WI38 (cell line): ENCODE measurements at regions not wholly inside any gene's neighbourhood (a gene's known extent, or its start where the extent isn't known, plus 50 kb on each side); places are given as distances from the start of the nearest gene placed in this dataset.
"Not testable (repeated sequence)": the region's sequence is repeated elsewhere in the genome, so short reads cannot be mapped to it uniquely, and the experiment has no call there.

ENCODE experiments used
- H3K4me3 ChIP-seq: 2 replicates; pipeline ENCODE4 v1.5.1; 2011; ENCODE audit warnings: low read depth, mild to moderate bottlenecking, control low read depth, low read length
- TF ChIP-seq, protein P1 (sequence below): IDR thresholded peaks from 2 replicates; pipeline ENCODE4 v1.5.1; 2012; ENCODE audit warnings: low read depth, mild to moderate bottlenecking, control low read depth, low read length

DNA sequence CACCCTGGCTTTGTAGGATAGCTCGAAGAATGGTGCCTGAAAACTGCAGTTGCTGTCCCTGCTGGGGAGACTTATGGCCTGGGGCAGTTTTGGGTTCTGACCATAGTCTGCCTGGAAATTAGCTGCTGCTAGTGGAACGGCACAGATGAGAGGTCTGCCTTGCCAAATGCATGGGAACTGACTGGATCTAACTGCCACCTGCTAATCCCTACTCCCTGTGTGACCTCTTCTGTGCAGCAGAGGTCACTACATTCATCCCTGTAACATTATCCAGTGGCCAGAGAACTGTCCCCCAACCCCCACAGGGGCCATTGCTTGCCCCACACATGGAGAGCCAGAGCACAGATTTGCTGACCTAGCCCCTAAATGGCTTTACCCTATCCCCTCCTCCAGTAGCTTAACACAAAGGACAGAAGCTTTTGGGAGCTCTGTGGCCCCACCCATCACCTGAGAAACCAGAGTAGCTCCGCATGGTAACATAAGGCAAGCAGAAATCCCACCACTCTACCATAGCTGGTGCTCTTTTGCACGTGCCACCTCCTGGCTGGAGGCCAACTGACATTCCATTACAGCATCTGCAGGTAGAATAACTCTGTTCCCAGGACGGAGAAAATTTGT is 840.0 kb downstream of the EPHA3 start:
- H3K4me3 ChIP-seq: no peak overlapping the region
- TF ChIP-seq, protein P1, sequence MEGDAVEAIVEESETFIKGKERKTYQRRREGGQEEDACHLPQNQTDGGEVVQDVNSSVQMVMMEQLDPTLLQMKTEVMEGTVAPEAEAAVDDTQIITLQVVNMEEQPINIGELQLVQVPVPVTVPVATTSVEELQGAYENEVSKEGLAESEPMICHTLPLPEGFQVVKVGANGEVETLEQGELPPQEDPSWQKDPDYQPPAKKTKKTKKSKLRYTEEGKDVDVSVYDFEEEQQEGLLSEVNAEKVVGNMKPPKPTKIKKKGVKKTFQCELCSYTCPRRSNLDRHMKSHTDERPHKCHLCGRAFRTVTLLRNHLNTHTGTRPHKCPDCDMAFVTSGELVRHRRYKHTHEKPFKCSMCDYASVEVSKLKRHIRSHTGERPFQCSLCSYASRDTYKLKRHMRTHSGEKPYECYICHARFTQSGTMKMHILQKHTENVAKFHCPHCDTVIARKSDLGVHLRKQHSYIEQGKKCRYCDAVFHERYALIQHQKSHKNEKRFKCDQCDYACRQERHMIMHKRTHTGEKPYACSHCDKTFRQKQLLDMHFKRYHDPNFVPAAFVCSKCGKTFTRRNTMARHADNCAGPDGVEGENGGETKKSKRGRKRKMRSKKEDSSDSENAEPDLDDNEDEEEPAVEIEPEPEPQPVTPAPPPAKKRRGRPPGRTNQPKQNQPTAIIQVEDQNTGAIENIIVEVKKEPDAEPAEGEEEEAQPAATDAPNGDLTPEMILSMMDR: no peak

DNA sequence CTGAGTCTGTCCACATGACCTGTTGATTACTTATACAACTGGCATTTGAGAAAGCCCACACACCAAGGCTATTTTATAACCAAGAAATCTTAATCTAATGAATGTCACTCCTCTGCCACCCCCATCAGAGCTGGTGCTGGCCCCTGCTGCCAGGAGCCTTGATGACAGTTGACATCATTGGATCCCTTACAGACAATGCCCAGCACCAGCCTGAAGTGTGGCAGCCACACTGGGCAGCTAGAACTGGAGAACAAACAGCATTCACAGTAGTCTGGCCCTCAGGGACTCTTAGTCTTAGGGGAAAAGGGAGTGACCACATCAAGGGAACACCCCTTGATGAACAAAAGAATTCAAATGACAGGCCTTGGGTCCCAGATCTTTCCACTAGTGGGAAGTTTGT is 840.6 kb downstream of the EPHA3 start:
- TF ChIP-seq, protein P1: no peak
- no peak overlapping the region for H3K4me3 ChIP-seq

DNA sequence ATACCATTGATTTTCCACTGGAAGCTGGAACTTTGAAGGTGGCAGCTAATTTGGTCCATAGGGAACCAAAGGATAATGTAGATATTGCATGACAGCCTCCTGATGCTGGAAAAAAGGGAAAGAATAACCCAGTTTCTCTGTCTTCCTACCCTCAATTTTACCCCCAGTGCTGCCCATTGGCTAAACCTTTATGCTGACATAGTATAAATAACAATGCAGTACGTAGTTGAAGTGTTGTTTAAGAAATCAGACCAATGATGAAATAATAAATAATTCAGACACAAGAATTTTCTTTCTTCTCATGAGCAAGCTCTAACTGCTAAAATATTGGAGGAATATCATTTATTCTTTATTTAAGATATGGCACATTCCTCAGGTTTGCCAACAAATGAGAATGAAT is 843.4 kb downstream of the EPHA3 start:
- TF ChIP-seq, protein P1: no peak

DNA sequence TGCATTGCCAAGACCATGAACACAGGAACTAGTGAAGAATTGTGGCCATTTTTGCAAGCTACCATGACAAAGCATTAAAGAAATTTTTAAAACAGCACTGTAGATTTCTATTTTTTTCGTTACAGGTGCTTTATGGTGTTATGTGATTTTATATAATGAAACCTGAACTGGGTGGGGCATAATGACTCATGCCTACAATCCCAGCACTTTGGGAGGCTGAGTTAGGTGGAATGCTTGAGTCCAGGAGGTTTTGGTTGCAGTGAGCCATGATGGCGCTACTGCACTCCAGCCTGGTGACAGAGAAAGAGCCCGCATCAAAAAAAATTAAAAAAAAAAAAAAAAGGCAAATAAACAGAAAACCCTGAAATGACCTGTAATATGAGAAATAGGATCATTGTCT is 846.7 kb downstream of the EPHA3 start:
- no peak overlapping the region for H3K4me3 ChIP-seq
- TF ChIP-seq, protein P1: no peak

More for the DNA sequence above, 843.4 kb downstream of the EPHA3 start:
- no peak overlapping the region for H3K4me3 ChIP-seq

DNA sequence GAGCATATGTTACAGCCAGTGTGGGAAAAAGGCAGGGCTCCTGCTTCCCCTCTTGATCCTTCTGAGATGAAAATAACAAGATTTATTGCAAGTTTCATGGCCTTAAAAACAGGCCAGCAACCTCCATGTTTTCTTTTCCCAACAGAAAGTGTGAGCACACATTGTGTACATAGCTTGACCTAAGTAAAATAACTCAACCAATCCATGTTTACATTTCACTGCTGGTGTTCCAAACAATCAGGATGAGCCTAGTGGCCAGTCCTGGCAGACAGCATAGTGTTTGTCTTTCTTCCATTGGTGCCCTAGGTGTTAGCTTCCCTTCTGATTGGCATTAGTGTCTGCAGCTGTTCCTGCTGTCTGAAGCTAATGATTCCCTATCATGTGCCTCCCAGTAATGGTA is 847.7 kb downstream of the EPHA3 start:
- TF ChIP-seq, protein P1: no peak
- H3K4me3 ChIP-seq: no peak overlapping the region

DNA sequence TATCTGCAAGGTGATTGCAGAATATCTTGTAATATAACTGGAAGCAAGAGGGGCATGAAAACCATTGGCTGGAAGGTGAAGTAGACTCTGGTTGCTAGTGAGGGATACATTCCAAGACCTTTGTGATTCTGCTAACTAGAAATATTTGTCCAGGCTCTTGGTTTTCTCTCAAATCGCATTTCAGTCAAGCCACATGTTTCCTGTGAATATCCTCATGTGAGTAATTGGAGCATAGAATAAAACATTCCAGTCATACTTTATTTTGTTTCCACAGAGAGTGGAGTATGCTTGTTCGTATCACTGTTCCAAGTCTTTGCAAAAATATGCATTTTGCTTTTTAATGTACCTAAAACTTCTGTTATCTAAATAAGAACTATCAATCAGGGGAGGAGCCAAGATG is 850.0 kb downstream of the EPHA3 start:
- TF ChIP-seq, protein P1: no peak
- H3K4me3 ChIP-seq: no peak overlapping the region

DNA sequence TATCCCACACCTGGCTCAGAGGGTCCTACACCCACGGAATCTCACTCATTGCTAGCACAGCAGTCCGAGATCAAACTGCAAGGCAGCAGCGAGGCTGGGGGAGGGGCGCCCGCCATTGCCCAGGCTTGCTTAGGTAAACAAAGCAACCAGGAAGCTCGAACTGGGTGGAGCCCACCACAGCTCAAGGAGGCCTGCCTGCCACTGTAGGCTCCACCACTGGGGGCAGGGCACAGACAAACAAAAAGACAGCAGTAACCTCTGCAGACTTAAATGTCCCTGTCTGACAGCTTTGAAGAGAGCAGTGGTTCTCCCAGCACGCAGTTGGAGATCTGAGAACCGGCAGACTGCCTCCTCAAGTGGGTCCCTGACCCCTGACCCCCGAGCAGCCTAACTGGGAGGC is 850.7 kb downstream of the EPHA3 start:
- H3K4me3 ChIP-seq: not testable (repeated sequence)

DNA sequence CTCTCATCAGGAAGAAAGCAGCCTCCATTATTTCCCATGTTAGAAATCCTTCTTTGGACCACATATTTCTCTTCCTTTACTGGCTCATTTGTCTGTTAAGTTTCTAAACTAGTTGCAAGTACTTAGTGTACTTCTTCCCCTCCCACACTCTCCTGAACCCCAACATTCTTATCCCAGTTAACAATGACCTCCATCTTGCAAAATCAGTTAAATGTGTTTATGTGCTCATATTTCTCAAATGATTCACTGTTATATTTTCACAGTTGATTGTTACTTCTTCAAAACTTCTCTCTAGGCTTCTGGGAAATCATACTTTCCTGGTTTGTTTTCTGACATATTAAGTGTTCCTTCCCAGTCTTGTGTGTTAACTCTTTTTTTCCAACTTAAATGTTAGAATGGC is 856.9 kb downstream of the EPHA3 start:
- TF ChIP-seq, protein P1: no peak
- no peak overlapping the region for H3K4me3 ChIP-seq
